IMR-90 (cell line): ENCODE measurements at regions not wholly inside any gene's neighbourhood (a gene's known extent, or its start where the extent isn't known, plus 50 kb on each side); places are given as distances from the start of the nearest gene placed in this dataset.

Experiments used
- ATAC-seq: fragments of 200-7000 bp; cut with Tn5 transposase; 2 replicates; pipeline ENCODE4 v1.9.1; 2020; ENCODE audit warnings: low read depth, mild to moderate bottlenecking, moderate library complexity
- BruUV-seq: library from RNA; stranded (reverse); fragments of 400-500 nt; replicated peaks from 2 replicates; lab custom pipeline; 2021; lab: Mats Ljungman, UMichigan
- CTCF ChIA-PET: fragments of 300-600 bp; formaldehyde crosslinking; extraction: SDS; loops from one replicate; lab custom pipeline; 2021; ENCODE audit warnings: antibody characterized with exemption; lab: Yijun Ruan, JAX
- POLR2A ChIA-PET: fragments of 300-600 bp; sonication (Branson Sonifier 250); formaldehyde crosslinking; loops from one replicate; lab custom pipeline; 2022; ENCODE audit warnings: antibody characterized with exemption; ENCODE audit not compliant: unreplicated experiment; lab: Charles Lee
- DNase-seq: peaks from one replicate; pipeline ENCODE4 v3.0.0; 2013
- H2AFZ ChIP-seq: replicated peaks from 2 replicates; pipeline ENCODE3; 2013; ENCODE audit warnings: low read length, mild to moderate bottlenecking; ENCODE audit not compliant: poor library complexity
- H2AK5ac ChIP-seq: 2 replicates; pipeline ENCODE4 v1.6.1; 2013; ENCODE audit warnings: low read depth, low read length, inconsistent platforms
- H2AK9ac ChIP-seq: replicated peaks from 2 replicates; pipeline ENCODE3; 2013; ENCODE audit warnings: mild to moderate bottlenecking, low read depth, low read length, moderate library complexity; ENCODE audit not compliant: poor library complexity
- H2BK120ac ChIP-seq: 2 replicates; pipeline ENCODE4 v1.6.1; 2013; ENCODE audit warnings: low read depth, low read length, inconsistent platforms
- H2BK15ac ChIP-seq: 3 replicates; pipeline ENCODE4 v1.6.1; 2013; ENCODE audit warnings: low read depth, low read length, inconsistent platforms
- H2BK20ac ChIP-seq: 2 replicates; pipeline ENCODE4 v1.6.1; 2013; ENCODE audit warnings: low read depth, mild to moderate bottlenecking, inconsistent platforms, low read length, moderate library complexity
- H2BK5ac ChIP-seq: 2 replicates; pipeline ENCODE4 v1.6.1; 2013; ENCODE audit warnings: mild to moderate bottlenecking, low read depth, low read length, inconsistent platforms; ENCODE audit not compliant: poor library complexity, severe bottlenecking
- H3K14ac ChIP-seq: replicated peaks from 2 replicates; pipeline ENCODE4 v1.6.1; 2013; ENCODE audit warnings: low read depth, low read length, inconsistent platforms
- H3K18ac ChIP-seq: 2 replicates; pipeline ENCODE4 v1.6.1; 2013; ENCODE audit warnings: low read depth, low read length, control low read depth
- H3K23ac ChIP-seq: 2 replicates; pipeline ENCODE4 v1.6.1; 2013; ENCODE audit warnings: low read depth, low read length, inconsistent platforms
- H3K27ac ChIP-seq: 2 replicates; pipeline ENCODE4 v1.5.1; 2013; ENCODE audit warnings: mild to moderate bottlenecking, control low read depth, low read length; ENCODE audit not compliant: insufficient read depth
- H3K27me3 ChIP-seq: 2 replicates; pipeline ENCODE4 v1.6.1; 2013; ENCODE audit warnings: low read length; ENCODE audit not compliant: control insufficient read depth, insufficient read depth
- H3K36me3 ChIP-seq: 2 replicates; pipeline ENCODE4 v1.6.1; 2013; ENCODE audit warnings: low read length, mixed read lengths; ENCODE audit not compliant: control insufficient read depth, insufficient read depth
- H3K4ac ChIP-seq: 2 replicates; pipeline ENCODE4 v1.6.1; 2013; ENCODE audit warnings: low read depth, low read length, inconsistent platforms
- H3K4me1 ChIP-seq: 2 replicates; pipeline ENCODE4 v1.6.1; 2013; ENCODE audit warnings: low read length, mixed read lengths; ENCODE audit not compliant: control insufficient read depth, insufficient read depth
- H3K4me2 ChIP-seq: 2 replicates; pipeline ENCODE4 v1.6.1; 2013; ENCODE audit warnings: low read depth, mild to moderate bottlenecking, control low read depth, low read length, moderate library complexity
- H3K4me3 ChIP-seq: 2 replicates; pipeline ENCODE4 v1.5.1; 2013; ENCODE audit warnings: low read depth, mild to moderate bottlenecking, control low read depth, low read length, moderate library complexity; ENCODE audit not compliant: insufficient read depth
- H3K56ac ChIP-seq: 2 replicates; pipeline ENCODE4 v1.6.1; 2013; ENCODE audit warnings: low read length, inconsistent platforms; ENCODE audit not compliant: insufficient read depth; ENCODE audit errors: extremely low read depth
- H3K79me1 ChIP-seq, 2 experiments: 2 replicates each; pipeline ENCODE4 v1.6.1; 2013; ENCODE audit warnings: low read length in 2 of 2, inconsistent platforms in 1 of 2, low read depth in 1 of 2
- H3K9ac ChIP-seq: 2 replicates; pipeline ENCODE4 v1.6.1; 2013; ENCODE audit warnings: low read depth, low read length, control low read depth
- H3K9me1 ChIP-seq: 2 replicates; pipeline ENCODE4 v1.6.1; 2013; ENCODE audit warnings: low read length, inconsistent platforms; ENCODE audit not compliant: insufficient read depth
- H3K9me3 ChIP-seq: 2 replicates; pipeline ENCODE4 v1.6.1; 2013; ENCODE audit warnings: low read length; ENCODE audit not compliant: control insufficient read depth, insufficient read depth
- H4K20me1 ChIP-seq: 2 replicates; pipeline ENCODE4 v1.6.1; 2013; ENCODE audit warnings: low read length, inconsistent platforms; ENCODE audit not compliant: insufficient read depth
- H4K5ac ChIP-seq: 2 replicates; pipeline ENCODE4 v1.6.1; 2013; ENCODE audit warnings: mild to moderate bottlenecking, low read depth, low read length, control low read depth
- H4K8ac ChIP-seq, 2 experiments: 2 replicates each; pipeline ENCODE4 v1.6.1; 2013; ENCODE audit warnings: low read depth in 2 of 2, low read length in 2 of 2, control low read depth in 1 of 2, inconsistent platforms in 1 of 2
- H4K91ac ChIP-seq: 2 replicates; pipeline ENCODE4 v1.6.1; 2013; ENCODE audit warnings: low read depth, low read length, inconsistent platforms; ENCODE audit not compliant: insufficient read depth
- CEBPB ChIP-seq: IDR thresholded peaks from 2 replicates; pipeline ENCODE4 v1.6.1; 2012; ENCODE audit warnings: low read depth, low read length, improper control_type of control experiment
- MAZ ChIP-seq: IDR thresholded peaks from 2 replicates; pipeline ENCODE4 v1.6.1; 2012; ENCODE audit warnings: low read depth, mild to moderate bottlenecking, low read length, improper control_type of control experiment, moderate library complexity, borderline replicate concordance
- RAD21 ChIP-seq: IDR thresholded peaks from 2 replicates; pipeline ENCODE4 v1.6.1; 2012; ENCODE audit warnings: low read length, improper control_type of control experiment
- RFX5 ChIP-seq: IDR thresholded peaks from 2 replicates; pipeline ENCODE4 v1.8.0; 2012; ENCODE audit warnings: low read depth, mild to moderate bottlenecking, low read length, moderate library complexity
- WGBS, 2 experiments: methylation state at CpG; one replicate each; pipeline versions ENCODE4 v1.1.5 to v1.1.7; 2013; ENCODE audit warnings: missing lambda C conversion rate in 2 of 2; ENCODE audit not compliant: insufficient read length in 1 of 2; ENCODE audit errors: extremely low coverage in 2 of 2; 5-methylcytosine and 5-hydroxymethylcytosine counted together
- dilution Hi-C: fragments of 300-500 bp; cut with HindIII; formaldehyde crosslinking; loops from one replicate; pipeline ENCODE4 v1.14.3; 2018; ENCODE audit warnings: low sequenced_read_pairs; ENCODE audit not compliant: unreplicated experiment
- in situ Hi-C: fragments of 300-500 bp; cut with MboI; formaldehyde crosslinking; loops from 3 replicates; pipeline ENCODE4 v1.14.3; 2019; ENCODE audit warnings: low sequenced_read_pairs, inconsistent platforms, mixed read lengths
- intact Hi-C: fragments of 100-400 bp; cut with micrococcal nuclease; formaldehyde crosslinking; loops from 2 replicates; pipeline ENCODE4 v1.10.0; 2022

DNA sequence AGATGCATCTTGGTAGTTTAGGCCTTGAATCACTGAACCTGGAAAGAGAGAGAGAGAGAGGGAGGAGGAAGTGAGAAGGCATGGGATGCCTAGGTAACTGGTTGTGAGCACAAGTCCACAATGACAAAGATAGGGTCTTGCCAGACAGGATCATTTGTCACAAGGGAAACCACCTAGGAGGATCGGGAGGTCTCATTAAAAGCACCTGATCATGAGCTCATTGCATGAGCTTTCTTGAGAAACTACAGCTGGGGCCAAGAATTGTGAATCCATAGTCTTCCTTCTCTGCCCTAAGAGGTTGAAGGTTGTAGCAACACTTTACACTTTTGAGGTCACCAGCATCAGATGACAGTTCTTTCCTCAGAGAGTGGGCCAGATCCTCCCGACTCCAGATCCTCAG, 195.7 kb downstream of the CD83 start:
- no peak overlapping the region for H3K14ac ChIP-seq
- CTCF ChIA-PET: no interaction called here
- H2AK5ac ChIP-seq: no peak overlapping the region
- no peak for DNase-seq
- H3K4me2 ChIP-seq: no peak overlapping the region
- no peak overlapping the region for H2BK120ac ChIP-seq
- no peak overlapping the region for H2BK20ac ChIP-seq
- WGBS, 2 experiments: 92% methylated on average over 2 of the region's 2 CpGs; no CpG with 5 or more reads in 1 of the 2 experiments
- H2AK9ac ChIP-seq: no peak overlapping the region
- H3K9ac ChIP-seq: no peak overlapping the region
- no peak overlapping the region for H4K8ac ChIP-seq
- dilution Hi-C loops (no loop called here), intact Hi-C loops (no loop called here), in situ Hi-C loops (no loop called here)
- no TSS peak for BruUV-seq
- peaks cover 22% of the 10 kb centered on the region for H3K27me3 ChIP-seq
- no peak overlapping the region for H2AFZ ChIP-seq
- no peak overlapping the region for H4K5ac ChIP-seq
- H3K27ac ChIP-seq: no peak overlapping the region
- H3K4ac ChIP-seq: no peak overlapping the region
- no peaks in the 10 kb centered on the region for H4K20me1 ChIP-seq
- peaks cover 6% of the 10 kb centered on the region; the same call in 1 of the 2 replicates for H3K4me1 ChIP-seq
- no peaks in the 10 kb centered on the region for H3K36me3 ChIP-seq
- H3K4me3 ChIP-seq: no peak overlapping the region
- ATAC-seq: no peak
- no peaks in the 10 kb centered on the region for H3K9me3 ChIP-seq
- no peak overlapping the region for H4K91ac ChIP-seq
- POLR2A ChIA-PET: interaction anchor here (0.6 kb wide), 1 partner anchor 217 kb away, joined by 3 read pairs; no protein-coding TSS in a partner anchor
- no peaks in the 10 kb centered on the region for H3K79me1 ChIP-seq
- H2BK5ac ChIP-seq: no peak overlapping the region
- peaks cover 5% of the 10 kb centered on the region; the same call in 1 of the 2 replicates for H3K9me1 ChIP-seq
- H3K56ac ChIP-seq: no peak overlapping the region
- TF ChIP-seq CEBPB: no peak
- TF ChIP-seq RFX5: no peak
- no peak for TF ChIP-seq RAD21
- no peak for TF ChIP-seq MAZ
- no peak overlapping the region for H3K23ac ChIP-seq
- H3K18ac ChIP-seq: no peak overlapping the region
- no peak overlapping the region for H2BK15ac ChIP-seq
